Ishikawa (cell line): ENCODE measurements at regions not wholly inside any gene's neighbourhood (a gene's known extent, or its start where the extent isn't known, plus 50 kb on each side); places are given as distances from the start of the nearest gene placed in this dataset.

Source experiments
- CEBPB ChIP-seq: IDR thresholded peaks from 2 replicates; pipeline ENCODE4 v1.6.1; 2012
- CREB1 ChIP-seq: IDR thresholded peaks from 2 replicates; pipeline ENCODE4 v1.6.1; 2012; ENCODE audit warnings: low read depth
- EGR1 ChIP-seq: IDR thresholded peaks from 2 replicates; pipeline ENCODE4 v1.6.1; 2012
- EP300 ChIP-seq: IDR thresholded peaks from 2 replicates; pipeline ENCODE4 v1.6.1; 2012; ENCODE audit warnings: borderline replicate concordance
- FOXM1 ChIP-seq: IDR thresholded peaks from 2 replicates; pipeline ENCODE4 v1.6.1; 2012; ENCODE audit warnings: low read depth, borderline replicate concordance
- MAX ChIP-seq: IDR thresholded peaks from 2 replicates; pipeline ENCODE4 v1.6.1; 2012
- NFIC ChIP-seq: IDR thresholded peaks from 2 replicates; pipeline ENCODE4 v1.6.1; 2012
- RAD21 ChIP-seq: IDR thresholded peaks from 2 replicates; pipeline ENCODE4 v1.6.1; 2012; ENCODE audit warnings: low read depth
- REST ChIP-seq: IDR thresholded peaks from 2 replicates; pipeline ENCODE4 v1.6.1; 2012; ENCODE audit warnings: low read depth, mild to moderate bottlenecking
- TAF1 ChIP-seq: IDR thresholded peaks from 2 replicates; pipeline ENCODE4 v1.6.1; 2012; ENCODE audit warnings: low read depth, mild to moderate bottlenecking
- TCF12 ChIP-seq: IDR thresholded peaks from 2 replicates; pipeline ENCODE4 v1.6.1; 2012; ENCODE audit warnings: low read depth
- TEAD4 ChIP-seq: IDR thresholded peaks from 2 replicates; pipeline ENCODE4 v1.6.1; 2012
- USF1 ChIP-seq: IDR thresholded peaks from 2 replicates; pipeline ENCODE4 v1.6.1; 2012
- YY1 ChIP-seq: IDR thresholded peaks from 2 replicates; pipeline ENCODE4 v1.6.1; 2012; ENCODE audit warnings: low read depth
- ZBTB7A ChIP-seq: IDR thresholded peaks from 2 replicates; pipeline ENCODE4 v1.6.1; 2012; ENCODE audit warnings: low read depth

- TF ChIP-seq TCF12 (no peak), EGR1 (no peak), NFIC (no peak), FOXM1 (no peak), REST (no peak), ZBTB7A (no peak), YY1 (no peak)
Measured at GRCh38 chr14:65267856-65268255, 144.7 kb upstream of the FUT8 start.

- TF ChIP-seq EGR1 (no peak), TAF1 (no peak), RAD21 (no peak)
Measured at GRCh38 chr14:65268594-65268993, 143.9 kb upstream of the FUT8 start.

- TF ChIP-seq NFIC (no peak), REST (no peak), YY1 (no peak), USF1 (no peak)
Measured at GRCh38 chr14:65269732-65270131, 142.8 kb upstream of the FUT8 start.

- TF ChIP-seq TCF12 (no peak), CEBPB (no peak), NFIC (no peak), TEAD4 (no peak), FOXM1 (no peak)
Measured at GRCh38 chr14:65277027-65277426, 135.5 kb upstream of the FUT8 start.

- no peak for TF ChIP-seq ZBTB7A
- no peak for TF ChIP-seq EP300
- no peak for TF ChIP-seq TCF12
- no peak for TF ChIP-seq FOXM1
- no peak for TF ChIP-seq CREB1
- TF ChIP-seq NFIC = no peak
- no peak for TF ChIP-seq TAF1
- TF ChIP-seq REST = no peak
- no peak for TF ChIP-seq MAX
- TF ChIP-seq RAD21 = no peak
Measured at GRCh38 chr14:65277580-65278270, 134.8 kb upstream of the FUT8 start.

- no peak for TF ChIP-seq RAD21
- no peak for TF ChIP-seq MAX
- no peak for TF ChIP-seq CREB1
- no peak for TF ChIP-seq ZBTB7A
- TF ChIP-seq TAF1 = no peak
- no peak for TF ChIP-seq FOXM1
- TF ChIP-seq YY1 = no peak
- no peak for TF ChIP-seq NFIC
- TF ChIP-seq TCF12 = no peak
- no peak for TF ChIP-seq EGR1
- no peak for TF ChIP-seq REST
- no peak for TF ChIP-seq TEAD4
- TF ChIP-seq USF1 = no peak
Measured at GRCh38 chr14:65278589-65278988, 133.9 kb upstream of the FUT8 start.
